Mammary epithelial cell (primary cell): ENCODE measurements at regions not wholly inside any gene's neighbourhood (a gene's known extent, or its start where the extent isn't known, plus 50 kb on each side); places are given as distances from the start of the nearest gene placed in this dataset.

Experiments used
- CTCF ChIP-seq, 2 donors: IDR thresholded peaks in 1 of 2; conservative IDR thresholded peaks in 1 of 2; 2 replicates each; pipeline ENCODE4 v1.5.1; 2011 to 2012; ENCODE audit warnings: inconsistent platforms in 2 of 2, low read length in 2 of 2, mild to moderate bottlenecking in 2 of 2, control low read depth in 1 of 2, low read depth in 1 of 2; ENCODE audit not compliant: insufficient read depth in 1 of 2; ENCODE audit errors: extremely low read depth in 1 of 2
- EZH2 ChIP-seq: IDR thresholded peaks from 2 replicates; pipeline ENCODE4 v1.6.1; 2012; ENCODE audit warnings: low read length, inconsistent platforms, borderline replicate concordance

GRCh38 chr13:31639443-31640163 is 99.7 kb upstream of the RXFP2 start:
- no peak for TF ChIP-seq CTCF (conservative IDR thresholded peaks at IDR 0.05 in 1 of 2, IDR thresholded peaks at IDR 0.05 in 1 of 2; ENCODE audit: extremely low read depth in 1 of 2, insufficient read depth in 1 of 2, low read depth in 1 of 2, low read length in 2 of 2)
- TF ChIP-seq EZH2: no peak
